ENCODE measurements at regions not wholly inside any gene's neighbourhood (a gene's known extent, or its start where the extent isn't known, plus 50 kb on each side); places are given as distances from the start of the nearest gene placed in this dataset.

DNA sequence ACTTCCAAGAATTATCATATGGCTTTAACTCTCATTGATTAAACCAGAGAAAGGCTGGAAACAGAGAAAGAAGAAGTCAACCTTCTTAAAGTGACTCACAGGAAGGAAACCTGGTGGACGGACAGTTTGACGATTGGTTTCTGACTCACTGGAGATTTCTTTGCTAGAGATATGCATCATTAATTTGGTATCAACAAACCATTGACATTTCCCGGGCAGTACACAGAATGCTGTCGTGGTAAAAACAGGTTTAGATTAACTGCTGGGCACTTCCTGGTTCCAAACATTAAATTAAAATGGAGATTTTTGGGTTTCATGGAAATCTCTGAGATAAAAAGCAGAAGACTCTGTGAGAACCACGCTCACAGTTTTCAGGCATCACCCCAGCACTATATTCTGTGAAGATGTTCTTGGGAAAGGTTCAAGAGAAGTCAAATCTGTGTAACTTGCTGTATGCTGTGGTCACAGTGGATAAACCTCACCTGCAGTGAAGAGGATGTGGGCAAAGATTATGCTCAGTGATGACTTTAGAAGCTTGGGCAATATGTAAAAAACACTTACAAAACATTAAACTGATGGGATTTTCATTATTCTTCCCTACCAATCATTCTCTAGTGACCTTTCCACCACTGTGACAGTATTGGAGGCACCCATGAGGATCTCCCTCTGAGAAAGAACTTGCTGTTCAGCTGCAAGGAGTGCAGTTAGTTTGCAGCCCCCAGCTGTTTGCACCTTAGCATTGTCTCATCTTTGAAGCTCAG, 61.1 kb upstream of the CD44 start:
- TF ChIP-seq, protein P1, sequence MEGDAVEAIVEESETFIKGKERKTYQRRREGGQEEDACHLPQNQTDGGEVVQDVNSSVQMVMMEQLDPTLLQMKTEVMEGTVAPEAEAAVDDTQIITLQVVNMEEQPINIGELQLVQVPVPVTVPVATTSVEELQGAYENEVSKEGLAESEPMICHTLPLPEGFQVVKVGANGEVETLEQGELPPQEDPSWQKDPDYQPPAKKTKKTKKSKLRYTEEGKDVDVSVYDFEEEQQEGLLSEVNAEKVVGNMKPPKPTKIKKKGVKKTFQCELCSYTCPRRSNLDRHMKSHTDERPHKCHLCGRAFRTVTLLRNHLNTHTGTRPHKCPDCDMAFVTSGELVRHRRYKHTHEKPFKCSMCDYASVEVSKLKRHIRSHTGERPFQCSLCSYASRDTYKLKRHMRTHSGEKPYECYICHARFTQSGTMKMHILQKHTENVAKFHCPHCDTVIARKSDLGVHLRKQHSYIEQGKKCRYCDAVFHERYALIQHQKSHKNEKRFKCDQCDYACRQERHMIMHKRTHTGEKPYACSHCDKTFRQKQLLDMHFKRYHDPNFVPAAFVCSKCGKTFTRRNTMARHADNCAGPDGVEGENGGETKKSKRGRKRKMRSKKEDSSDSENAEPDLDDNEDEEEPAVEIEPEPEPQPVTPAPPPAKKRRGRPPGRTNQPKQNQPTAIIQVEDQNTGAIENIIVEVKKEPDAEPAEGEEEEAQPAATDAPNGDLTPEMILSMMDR (conservative IDR thresholded peaks at IDR 0.05; ENCODE audit: low read depth, low read length), result no peak
- no peak for TF ChIP-seq EZH2 (IDR thresholded peaks at IDR 0.05; ENCODE audit: borderline replicate concordance, low read depth, low read length, poor library complexity, severe bottlenecking)
- peak; percentile 52 for DNase-seq (ENCODE audit: low spot score)
- Histone ChIP-seq H3K27me3 (replicated peaks; ENCODE audit: insufficient read depth, low read depth, low read length, poor library complexity) (no peaks in the 10 kb centered on the region), H3K9me3 (ENCODE audit: low read depth, low read length, poor library complexity, severe bottlenecking) (no peaks in the 10 kb centered on the region), H3K4me1 (ENCODE audit: insufficient read depth, low read length, poor library complexity, severe bottlenecking) (peaks cover 4% of the 10 kb centered on the region), H3K36me3 (ENCODE audit: insufficient read depth, low read length, poor library complexity, severe bottlenecking) (no peaks in the 10 kb centered on the region), H3K27ac (ENCODE audit: low read depth, low read length, poor library complexity, severe bottlenecking) (no peak overlapping the region), H3K4me3 (ENCODE audit: low read depth, low read length, poor library complexity, severe bottlenecking) (no peak overlapping the region)
- no TSS peak for BruUV-seq (replicated peaks)
- intact Hi-C loops (cut with micrococcal nuclease; ENCODE audit: unreplicated experiment), result no loop called here
- POLR2A ChIA-PET (ENCODE audit: low non-redundant PET), result no interaction called here
- CTCF ChIA-PET, result no interaction called here

DNA sequence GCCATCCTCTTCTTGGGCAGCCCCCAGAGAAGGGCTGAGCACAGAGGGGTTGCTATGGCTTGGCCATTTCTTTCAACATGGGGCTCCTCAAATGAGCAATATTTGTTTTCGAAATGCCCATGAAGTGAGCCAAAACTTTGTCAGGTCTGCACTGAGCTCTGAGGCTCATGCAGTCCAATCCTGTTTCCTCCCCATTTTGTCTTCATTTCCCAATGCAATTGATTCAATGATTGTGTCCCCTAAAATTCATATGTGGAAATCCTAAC, 60.6 kb upstream of the CD44 start:
- Histone ChIP-seq H3K4me1 (ENCODE audit: insufficient read depth, low read length, poor library complexity, severe bottlenecking) (peaks cover 4% of the 10 kb centered on the region), H3K4me3 (ENCODE audit: low read depth, low read length, poor library complexity, severe bottlenecking) (no peak overlapping the region), H3K9me3 (ENCODE audit: low read depth, low read length, poor library complexity, severe bottlenecking) (no peaks in the 10 kb centered on the region), H3K36me3 (ENCODE audit: insufficient read depth, low read length, poor library complexity, severe bottlenecking) (no peaks in the 10 kb centered on the region), H3K27me3 (replicated peaks; ENCODE audit: insufficient read depth, low read depth, low read length, poor library complexity) (no peaks in the 10 kb centered on the region), H3K27ac (ENCODE audit: low read depth, low read length, poor library complexity, severe bottlenecking) (no peak overlapping the region)
- CTCF ChIA-PET, result no interaction called here
- no peak for DNase-seq (ENCODE audit: low spot score)
- POLR2A ChIA-PET (ENCODE audit: low non-redundant PET), result no interaction called here
- TF ChIP-seq, protein P1 (conservative IDR thresholded peaks at IDR 0.05; ENCODE audit: low read depth, low read length), result no peak
- TF ChIP-seq EZH2 (IDR thresholded peaks at IDR 0.05; ENCODE audit: borderline replicate concordance, low read depth, low read length, poor library complexity, severe bottlenecking), result no peak
- intact Hi-C loops (cut with micrococcal nuclease; ENCODE audit: unreplicated experiment), result no loop called here
- no TSS peak for BruUV-seq (replicated peaks)

DNA sequence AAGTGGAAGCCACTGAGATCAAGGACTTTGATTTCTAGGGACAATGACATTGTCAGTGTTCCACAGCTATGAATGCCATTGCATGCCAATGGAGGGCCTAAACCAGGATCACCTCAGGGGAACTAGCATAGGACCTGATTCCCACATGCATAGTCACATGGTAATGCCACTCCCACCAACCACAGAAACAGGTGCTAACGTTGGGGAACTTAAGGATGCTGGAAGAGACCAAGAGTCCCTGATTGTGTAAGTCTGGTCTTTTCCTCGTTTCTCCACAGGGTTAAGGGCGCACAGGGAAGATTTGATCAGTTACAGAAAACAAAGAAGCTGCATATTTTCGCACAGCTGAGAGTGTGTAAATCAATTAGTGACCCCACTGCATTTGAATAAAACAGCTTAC, 59.4 kb upstream of the CD44 start:
- CTCF ChIA-PET, result no interaction called here
- H3K27ac ChIP-seq (ENCODE audit: low read depth, low read length, poor library complexity, severe bottlenecking), result no peak overlapping the region

More for the DNA sequence above, 59.4 kb upstream of the CD44 start:
- POLR2A ChIA-PET (ENCODE audit: low non-redundant PET), result interaction anchor here (0.6 kb wide), 1 partner anchor 161 kb away, joined by 3 read pairs; no protein-coding TSS in a partner anchor
- BruUV-seq (replicated peaks), result no TSS peak
- no peaks in the 10 kb centered on the region for H3K36me3 ChIP-seq (ENCODE audit: insufficient read depth, low read length, poor library complexity, severe bottlenecking)
- TF ChIP-seq EZH2 (IDR thresholded peaks at IDR 0.05; ENCODE audit: borderline replicate concordance, low read depth, low read length, poor library complexity, severe bottlenecking), result no peak
- TF ChIP-seq, protein P1 (conservative IDR thresholded peaks at IDR 0.05; ENCODE audit: low read depth, low read length), result no peak
- H3K27me3 ChIP-seq (replicated peaks; ENCODE audit: insufficient read depth, low read depth, low read length, poor library complexity), result no peaks in the 10 kb centered on the region
- H3K9me3 ChIP-seq (ENCODE audit: low read depth, low read length, poor library complexity, severe bottlenecking), result no peaks in the 10 kb centered on the region
- DNase-seq (ENCODE audit: low spot score), result no peak
- intact Hi-C loops (cut with micrococcal nuclease; ENCODE audit: unreplicated experiment), result no loop called here
- H3K4me1 ChIP-seq (ENCODE audit: insufficient read depth, low read length, poor library complexity, severe bottlenecking), result peaks cover 4% of the 10 kb centered on the region
- H3K4me3 ChIP-seq (ENCODE audit: low read depth, low read length, poor library complexity, severe bottlenecking), result no peak overlapping the region

Data from A673 (cell line).